HepG2 (cell line): ENCODE measurements at regions not wholly inside any gene's neighbourhood (a gene's known extent, or its start where the extent isn't known, plus 50 kb on each side); places are given as distances from the start of the nearest gene placed in this dataset.
A peak's percentile ranks its signal among the peaks of the same experiment; 100 is the strongest.

ENCODE experiments used
- ATF3 ChIP-seq: sonication (generic); formaldehyde crosslinking; IDR thresholded peaks from 2 replicates; pipeline ENCODE4 v1.4.0; 2020; ENCODE audit warnings: missing genetic modification reagents
- BRD4 ChIP-seq: sonication (generic); formaldehyde crosslinking; IDR thresholded peaks from 2 replicates; pipeline ENCODE4 v1.4.0; 2020; ENCODE audit warnings: missing genetic modification reagents
- CTCF ChIP-seq: sonication (generic); formaldehyde crosslinking; IDR thresholded peaks from 2 replicates; pipeline ENCODE4 v1.5.0; 2020; ENCODE audit warnings: mild to moderate bottlenecking, missing genetic modification reagents, moderate library complexity
- ELK4 ChIP-seq: sonication (generic); formaldehyde crosslinking; IDR thresholded peaks from 2 replicates; pipeline ENCODE4 v1.9.0; 2021; ENCODE audit warnings: missing genetic modification reagents, borderline replicate concordance
- HINFP ChIP-seq: sonication (generic); formaldehyde crosslinking; IDR thresholded peaks from 2 replicates; pipeline ENCODE4 v1.4.0; 2020; ENCODE audit warnings: low read depth, mild to moderate bottlenecking, missing genetic modification reagents
- IKZF4 ChIP-seq: sonication (generic); formaldehyde crosslinking; IDR thresholded peaks from 2 replicates; pipeline ENCODE4 v1.5.1; 2020; ENCODE audit warnings: borderline replicate concordance, mild to moderate bottlenecking, low read depth, missing genetic modification reagents; ENCODE audit errors: not compliant biosample characterization
- KLF15 ChIP-seq: sonication (generic); formaldehyde crosslinking; IDR thresholded peaks from 2 replicates; pipeline ENCODE4 v1.8.1; 2023; ENCODE audit warnings: borderline replicate concordance, mild to moderate bottlenecking, inconsistent platforms, missing genetic modification reagents, mixed read lengths
- MTF2 ChIP-seq: sonication (generic); formaldehyde crosslinking; IDR thresholded peaks from 2 replicates; pipeline ENCODE4 v1.5.0; 2020; ENCODE audit warnings: missing genetic modification reagents, borderline replicate concordance
- XRCC5 ChIP-seq: fragments of 200-400 bp; formaldehyde crosslinking; optimal IDR thresholded peaks from 2 replicates; pipeline ENCODE3; 2017; ENCODE audit warnings: mild to moderate bottlenecking, low read length
- ZBTB14 ChIP-seq: sonication (generic); formaldehyde crosslinking; IDR thresholded peaks from 2 replicates; pipeline ENCODE4 v1.4.0; 2020; ENCODE audit warnings: missing genetic modification reagents
- ZFP91 ChIP-seq: sonication (generic); formaldehyde crosslinking; IDR thresholded peaks from 2 replicates; pipeline ENCODE4 v1.9.0; 2022; ENCODE audit warnings: missing genetic modification reagents, mild to moderate bottlenecking, borderline replicate concordance
- ZNF17 ChIP-seq: sonication (generic); formaldehyde crosslinking; IDR thresholded peaks from 2 replicates; pipeline ENCODE4 v1.5.0; 2020; ENCODE audit warnings: mild to moderate bottlenecking, missing genetic modification reagents
- ZNF296 ChIP-seq: sonication (generic); formaldehyde crosslinking; conservative IDR thresholded peaks from 2 replicates; pipeline ENCODE4 v1.5.0; 2020; ENCODE audit warnings: mild to moderate bottlenecking, missing genetic modification reagents
- ZNF574 ChIP-seq: sonication (generic); formaldehyde crosslinking; IDR thresholded peaks from 2 replicates; pipeline ENCODE4 v1.4.0; 2020; ENCODE audit warnings: missing genetic modification reagents
- ZNF704 ChIP-seq: sonication (generic); formaldehyde crosslinking; IDR thresholded peaks from 2 replicates; pipeline ENCODE4 v1.8.1; 2023; ENCODE audit warnings: mild to moderate bottlenecking, inconsistent platforms, moderate library complexity, missing genetic modification reagents, borderline replicate concordance
- ZNF75D ChIP-seq: sonication (generic); formaldehyde crosslinking; IDR thresholded peaks from 2 replicates; pipeline ENCODE4 v1.8.1; 2023; ENCODE audit warnings: missing genetic modification reagents, mild to moderate bottlenecking, borderline replicate concordance
- ZNF792 ChIP-seq: IDR thresholded peaks from 2 replicates; pipeline ENCODE4 v1.6.1; 2016

- TF ChIP-seq ZFP91 (peak; percentile 99), BRD4 (no peak), MTF2 (CRISPR knock-in tag) (no peak), ATF3 (peak; percentile 89), ZBTB14 (CRISPR knock-in tag) (no peak), ZNF704 (CRISPR knock-in tag) (no peak), ZNF75D (CRISPR knock-in tag) (no peak), ZNF17 (no peak), ZNF792 (CRISPR knock-in tag) (peak; percentile 28; the same call in 1 of the 2 replicates), XRCC5 (peak; percentile 71), HINFP (no peak), KLF15 (no peak), ZNF296 (CRISPR knock-in tag) (no peak), IKZF4 (CRISPR knock-in tag) (no peak), ZNF574 (0 out of 2 replicates have a peak, but pooled peaks have one; percentile 26), ELK4 (CRISPR knock-in tag) (no peak), CTCF (CRISPR knock-in tag) (peak; percentile 46)
These were observed 93.6 kb upstream of the COL1A2 start (continued) for GRCh38 chr7:94301024-94301586.
